Astrocyte (in vitro differentiated cells and primary cell): ENCODE measurements at regions not wholly inside any gene's neighbourhood (a gene's known extent, or its start where the extent isn't known, plus 50 kb on each side); places are given as distances from the start of the nearest gene placed in this dataset.
A peak's percentile ranks its signal among the peaks of the same experiment; 100 is the strongest.
"Not testable (repeated sequence)": the region's sequence is repeated elsewhere in the genome, so short reads cannot be mapped to it uniquely, and the experiment has no call there.

ENCODE experiments used
- DNase-seq: peaks from one replicate; pipeline ENCODE4 v3.0.0-alpha.2; 2010; ENCODE audit warnings: low read depth
- FAIRE-seq: peaks from 2 replicates; lab custom pipeline; 2011; peaks lifted over from hg19 to GRCh38; lab: Jason Lieb, UNC
- H2AFZ ChIP-seq: 2 replicates; pipeline ENCODE4 v1.6.0; 2012; ENCODE audit warnings: low read depth, low read length, inconsistent platforms
- H3K27ac ChIP-seq: 2 replicates; pipeline ENCODE4 v1.5.1; 2011; ENCODE audit warnings: low read depth, low read length, inconsistent platforms
- H3K27me3 ChIP-seq: 2 replicates; pipeline ENCODE4 v1.6.0; 2011; ENCODE audit warnings: low read length, inconsistent platforms; ENCODE audit not compliant: insufficient read depth
- H3K36me3 ChIP-seq: 2 replicates; pipeline ENCODE4 v1.5.1; 2011; ENCODE audit warnings: low read length, inconsistent platforms; ENCODE audit not compliant: insufficient read depth
- H3K4me1 ChIP-seq: 2 replicates; pipeline ENCODE4 v1.5.1; 2011; ENCODE audit warnings: low read length, inconsistent platforms; ENCODE audit not compliant: insufficient read depth
- H3K4me2 ChIP-seq: 2 replicates; pipeline ENCODE4 v1.6.0; 2012; ENCODE audit warnings: low read length, inconsistent platforms
- H3K4me3 ChIP-seq: 2 replicates; pipeline ENCODE4 v1.5.1; 2011; ENCODE audit warnings: low read depth, mild to moderate bottlenecking, low read length, inconsistent platforms; ENCODE audit not compliant: insufficient read depth
- H3K79me2 ChIP-seq: 2 replicates; pipeline ENCODE4 v1.6.0; 2012; ENCODE audit warnings: mild to moderate bottlenecking, low read length, inconsistent platforms; ENCODE audit not compliant: insufficient read depth
- H3K9ac ChIP-seq: 2 replicates; pipeline ENCODE4 v1.6.0; 2012; ENCODE audit warnings: mild to moderate bottlenecking, low read length, inconsistent platforms
- H3K9me3 ChIP-seq: 2 replicates; pipeline ENCODE4 v1.5.1; 2012; ENCODE audit warnings: low read depth, mild to moderate bottlenecking, low read length, inconsistent platforms; ENCODE audit not compliant: insufficient read depth
- H4K20me1 ChIP-seq: 2 replicates; pipeline ENCODE4 v1.6.0; 2012; ENCODE audit warnings: low read length, inconsistent platforms; ENCODE audit not compliant: insufficient read depth
- H3K27ac Mint-ChIP-seq: one replicate; pipeline ENCODE4 v1.8.0; 2021; ENCODE audit warnings: mild to moderate bottlenecking, mixed read lengths; ENCODE audit not compliant: unreplicated experiment
- H3K27me3 Mint-ChIP-seq: one replicate; pipeline ENCODE4 v1.8.0; 2021; ENCODE audit warnings: low read depth, mixed read lengths; ENCODE audit not compliant: unreplicated experiment
- H3K36me3 Mint-ChIP-seq: one replicate; pipeline ENCODE4 v1.8.0; 2021; ENCODE audit warnings: low read depth, mixed read lengths; ENCODE audit not compliant: unreplicated experiment
- H3K4me1 Mint-ChIP-seq: one replicate; pipeline ENCODE4 v1.8.0; 2021; ENCODE audit warnings: low read depth, mixed read lengths; ENCODE audit not compliant: unreplicated experiment
- H3K4me3 Mint-ChIP-seq: one replicate; pipeline ENCODE4 v1.8.0; 2021; ENCODE audit warnings: mild to moderate bottlenecking, moderate library complexity, mixed read lengths; ENCODE audit not compliant: unreplicated experiment
- H3K9me3 Mint-ChIP-seq: one replicate; pipeline ENCODE4 v1.8.0; 2021; ENCODE audit warnings: mild to moderate bottlenecking, mixed read lengths; ENCODE audit not compliant: unreplicated experiment
- EZH2 ChIP-seq: IDR thresholded peaks from 2 replicates; pipeline ENCODE4 v1.6.1; 2012; ENCODE audit warnings: mild to moderate bottlenecking, low read length, inconsistent platforms; ENCODE audit not compliant: insufficient read depth
- TF ChIP-seq, protein P1 (sequence below): IDR thresholded peaks from 2 replicates; pipeline ENCODE4 v1.5.1; 2011; ENCODE audit warnings: low read depth, mild to moderate bottlenecking, inconsistent platforms, low read length, moderate library complexity; ENCODE audit not compliant: insufficient read depth

- no peaks in the 10 kb centered on the region for H4K20me1 ChIP-seq
- no peak overlapping the region for H2AFZ ChIP-seq
- no peak overlapping the region for H3K27ac ChIP-seq
- FAIRE-seq (no peak), DNase-seq (no peak)
- Mint-ChIP-seq H3K36me3 (no peaks in the 10 kb centered on the region), H3K4me1 (peaks cover 37% of the 10 kb centered on the region), H3K4me3 (no peak overlapping the region), H3K27ac (peak overlapping the region; percentile 75), H3K9me3 (no peaks in the 10 kb centered on the region), H3K27me3 (no peaks in the 10 kb centered on the region)
- H3K79me2 ChIP-seq = no peaks in the 10 kb centered on the region
- no peaks in the 10 kb centered on the region for H3K27me3 ChIP-seq
- H3K4me3 ChIP-seq = no peak overlapping the region
- H3K9ac ChIP-seq = no peak overlapping the region
- no peaks in the 10 kb centered on the region for H3K36me3 ChIP-seq
- no peak overlapping the region for H3K4me2 ChIP-seq
- no peak for TF ChIP-seq EZH2
- TF ChIP-seq, protein P1, sequence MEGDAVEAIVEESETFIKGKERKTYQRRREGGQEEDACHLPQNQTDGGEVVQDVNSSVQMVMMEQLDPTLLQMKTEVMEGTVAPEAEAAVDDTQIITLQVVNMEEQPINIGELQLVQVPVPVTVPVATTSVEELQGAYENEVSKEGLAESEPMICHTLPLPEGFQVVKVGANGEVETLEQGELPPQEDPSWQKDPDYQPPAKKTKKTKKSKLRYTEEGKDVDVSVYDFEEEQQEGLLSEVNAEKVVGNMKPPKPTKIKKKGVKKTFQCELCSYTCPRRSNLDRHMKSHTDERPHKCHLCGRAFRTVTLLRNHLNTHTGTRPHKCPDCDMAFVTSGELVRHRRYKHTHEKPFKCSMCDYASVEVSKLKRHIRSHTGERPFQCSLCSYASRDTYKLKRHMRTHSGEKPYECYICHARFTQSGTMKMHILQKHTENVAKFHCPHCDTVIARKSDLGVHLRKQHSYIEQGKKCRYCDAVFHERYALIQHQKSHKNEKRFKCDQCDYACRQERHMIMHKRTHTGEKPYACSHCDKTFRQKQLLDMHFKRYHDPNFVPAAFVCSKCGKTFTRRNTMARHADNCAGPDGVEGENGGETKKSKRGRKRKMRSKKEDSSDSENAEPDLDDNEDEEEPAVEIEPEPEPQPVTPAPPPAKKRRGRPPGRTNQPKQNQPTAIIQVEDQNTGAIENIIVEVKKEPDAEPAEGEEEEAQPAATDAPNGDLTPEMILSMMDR = no peak
- H3K9me3 ChIP-seq = no peaks in the 10 kb centered on the region
- H3K4me1 ChIP-seq = peaks cover 28% of the 10 kb centered on the region
Measured at GRCh38 chr3:150344079-150344759, 63.9 kb upstream of the TSC22D2 start.

GRCh38 chr3:150342896-150343467 lies 65.1 kb upstream of the TSC22D2 start:
- Histone ChIP-seq H3K9me3 (no peaks in the 10 kb centered on the region), H3K79me2 (no peaks in the 10 kb centered on the region), H3K36me3 (no peaks in the 10 kb centered on the region), H4K20me1 (no peaks in the 10 kb centered on the region), H3K4me1 (peaks cover 16% of the 10 kb centered on the region), H3K4me3 (no peak overlapping the region), H3K27me3 (no peaks in the 10 kb centered on the region), H2AFZ (no peak overlapping the region), H3K9ac (no peak overlapping the region), H3K4me2 (no peak overlapping the region), H3K27ac (no peak overlapping the region)
- Mint-ChIP-seq H3K9me3 (peaks cover 3% of the 10 kb centered on the region), H3K4me3 (no peak overlapping the region), H3K27ac (peak overlapping the region; percentile 18), H3K4me1 (peaks cover 26% of the 10 kb centered on the region), H3K36me3 (no peaks in the 10 kb centered on the region), H3K27me3 (no peaks in the 10 kb centered on the region)
- TF ChIP-seq EZH2 = no peak
- TF ChIP-seq, protein P1 = no peak
- no peak for FAIRE-seq
- DNase-seq = no peak

GRCh38 chr3:150341891-150342290 lies 66.2 kb upstream of the TSC22D2 start:
- no peak overlapping the region for H3K4me3 Mint-ChIP-seq
- FAIRE-seq (no peak), DNase-seq (no peak)
- Histone ChIP-seq H3K9ac (no peak overlapping the region), H3K27me3 (no peaks in the 10 kb centered on the region), H3K4me3 (no peak overlapping the region), H3K79me2 (no peaks in the 10 kb centered on the region), H3K4me2 (no peak overlapping the region), H3K4me1 (peaks cover 5% of the 10 kb centered on the region), H2AFZ (no peak overlapping the region), H3K36me3 (no peaks in the 10 kb centered on the region), H4K20me1 (no peaks in the 10 kb centered on the region), H3K9me3 (no peaks in the 10 kb centered on the region), H3K27ac (no peak overlapping the region)
- H3K9me3 Mint-ChIP-seq = peaks cover 3% of the 10 kb centered on the region
- no peaks in the 10 kb centered on the region for H3K27me3 Mint-ChIP-seq
- TF ChIP-seq EZH2 = no peak
- TF ChIP-seq, protein P1 = no peak
- no peaks in the 10 kb centered on the region for H3K36me3 Mint-ChIP-seq
- no peak overlapping the region for H3K27ac Mint-ChIP-seq
- H3K4me1 Mint-ChIP-seq = peaks cover 16% of the 10 kb centered on the region

GRCh38 chr3:150336363-150336762 lies 71.7 kb upstream of the TSC22D2 start:
- H4K20me1 ChIP-seq, FAIRE-seq, H3K27ac Mint-ChIP-seq: not testable (repeated sequence)

More at GRCh38 chr3:150336363-150336762, 71.7 kb upstream of the TSC22D2 start:
- not testable (repeated sequence) for H2AFZ ChIP-seq, H3K4me3 Mint-ChIP-seq, DNase-seq, H3K9me3 ChIP-seq, H3K9me3 Mint-ChIP-seq, H3K4me2 ChIP-seq, H3K4me1 ChIP-seq, H3K27ac ChIP-seq, H3K9ac ChIP-seq, H3K36me3 ChIP-seq, H3K27me3 ChIP-seq, H3K4me3 ChIP-seq, H3K36me3 Mint-ChIP-seq, H3K27me3 Mint-ChIP-seq, H3K79me2 ChIP-seq
- peaks cover 31% of the 10 kb centered on the region for H3K4me1 Mint-ChIP-seq
